PC-9 (cell line): ENCODE measurements at regions not wholly inside any gene's neighbourhood (a gene's known extent, or its start where the extent isn't known, plus 50 kb on each side); places are given as distances from the start of the nearest gene placed in this dataset.

Experiments used
- BruUV-seq: library from RNA; stranded (reverse); fragments of 400-500 nt; replicated peaks from 2 replicates; lab custom pipeline; 2021; lab: Mats Ljungman, UMichigan
- CTCF ChIA-PET: fragments of 300-600 bp; sonication (Branson Sonifier 250); formaldehyde crosslinking; loops from one replicate; lab custom pipeline; 2022; ENCODE audit warnings: antibody characterized with exemption; lab: Charles Lee
- POLR2A ChIA-PET: fragments of 300-600 bp; sonication (Branson Sonifier 250); formaldehyde crosslinking; loops from one replicate; lab custom pipeline; 2022; ENCODE audit warnings: antibody characterized with exemption; ENCODE audit not compliant: unreplicated experiment; lab: Charles Lee
- DNase-seq, 2 experiments: peaks; one replicate each; pipeline versions ENCODE4 v3.0.0 to v3.0.0-alpha.2; 2015 to 2022; ENCODE audit warnings: mixed read lengths in 1 of 2
- H2AFZ ChIP-seq: fragments of 200-600 bp; sonication (generic); 2 replicates; pipeline ENCODE4 v1.8.1; 2017; ENCODE audit warnings: antibody characterized with exemption
- H3F3A ChIP-seq: fragments of 200-600 bp; sonication (generic); 2 replicates; pipeline ENCODE4 v1.8.1; 2017; ENCODE audit warnings: antibody characterized with exemption, mild to moderate bottlenecking, low read depth; ENCODE audit not compliant: insufficient read depth
- H3K27ac ChIP-seq: fragments of 200-600 bp; sonication (generic); 2 replicates; pipeline ENCODE4 v1.6.1; 2016; ENCODE audit warnings: mixed run types
- H3K27me3 ChIP-seq: fragments of 200-600 bp; sonication (generic); 2 replicates; pipeline ENCODE4 v1.6.1; 2016; ENCODE audit warnings: low read depth, mixed run types; ENCODE audit not compliant: insufficient read depth
- H3K36me3 ChIP-seq: fragments of 200-600 bp; sonication (generic); 2 replicates; pipeline ENCODE4 v1.6.1; 2016; ENCODE audit warnings: low read depth, mixed run types
- H3K4me1 ChIP-seq: fragments of 200-600 bp; sonication (generic); replicated peaks from 2 replicates; pipeline ENCODE4 v1.6.1; 2016; ENCODE audit warnings: mixed run types; ENCODE audit not compliant: insufficient read depth
- H3K4me2 ChIP-seq: fragments of 200-600 bp; sonication (generic); 2 replicates; pipeline ENCODE4 v1.6.1; 2017; ENCODE audit warnings: mixed run types
- H3K4me3 ChIP-seq: fragments of 200-600 bp; sonication (generic); 2 replicates; pipeline ENCODE4 v1.6.1; 2016; ENCODE audit warnings: mixed run types
- H3K79me2 ChIP-seq: fragments of 200-600 bp; sonication (generic); 2 replicates; pipeline ENCODE4 v1.6.1; 2017; ENCODE audit warnings: low read depth, mixed run types
- H3K9me2 ChIP-seq: fragments of 200-600 bp; sonication (generic); 2 replicates; pipeline ENCODE4 v1.8.1; 2017; ENCODE audit warnings: mild to moderate bottlenecking; ENCODE audit not compliant: insufficient read depth
- H3K9me3 ChIP-seq: fragments of 200-600 bp; sonication (generic); 2 replicates; pipeline ENCODE4 v1.8.1; 2016; ENCODE audit warnings: low read depth; ENCODE audit not compliant: insufficient read depth
- H4K20me1 ChIP-seq: fragments of 200-600 bp; sonication (generic); 2 replicates; pipeline ENCODE4 v1.8.1; 2017; ENCODE audit not compliant: insufficient read depth
- EZH2 ChIP-seq: fragments of 200-600 bp; sonication (generic); IDR thresholded peaks from 2 replicates; pipeline ENCODE4 v1.8.0; 2017; ENCODE audit warnings: antibody characterized with exemption, low read depth
- intact Hi-C: fragments of 100-400 bp; cut with micrococcal nuclease; formaldehyde crosslinking; loops from one replicate; pipeline ENCODE4 v1.10.0; 2022; ENCODE audit not compliant: unreplicated experiment
- TF ChIP-seq, protein P1 (sequence below): fragments of 200-600 bp; sonication (generic); conservative IDR thresholded peaks from 2 replicates; pipeline ENCODE4 v1.6.1; 2017; ENCODE audit warnings: mixed run types, antibody characterized with exemption, mild to moderate bottlenecking, moderate library complexity

DNA sequence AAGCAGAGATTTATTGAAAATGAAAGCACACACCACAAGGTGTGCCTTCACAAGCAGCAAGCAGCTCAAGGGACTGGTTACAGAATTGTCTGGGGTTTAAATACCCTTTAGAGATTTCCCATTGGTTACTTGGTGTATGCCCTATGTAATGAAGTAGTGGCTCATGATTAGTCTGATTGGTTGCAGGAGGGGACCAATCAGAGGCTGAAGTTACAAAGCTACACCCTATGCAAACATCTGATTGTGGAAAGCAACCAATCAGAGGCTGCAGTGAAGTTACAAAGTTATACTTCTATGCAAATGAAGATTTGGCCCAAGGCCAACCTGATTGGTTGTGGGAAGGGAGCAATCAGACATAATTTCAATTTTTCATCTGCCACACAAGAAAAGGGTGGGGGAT is 119.9 kb downstream of the C9orf152 start:
- Histone ChIP-seq H3K9me2 (no peaks in the 10 kb centered on the region), H2AFZ (no peak overlapping the region), H3K4me1 (peaks cover 34% of the 10 kb centered on the region), H3K36me3 (no peaks in the 10 kb centered on the region), H3K79me2 (peaks cover 71% of the 10 kb centered on the region), H3K27ac (no peak overlapping the region), H3F3A (peaks cover 27% of the 10 kb centered on the region), H3K4me2 (no peak overlapping the region), H3K27me3 (no peaks in the 10 kb centered on the region), H4K20me1 (peaks cover 4% of the 10 kb centered on the region; the same call in 1 of the 2 replicates), H3K9me3 (no peaks in the 10 kb centered on the region), H3K4me3 (no peak overlapping the region)
- ChIA-PET CTCF (interaction anchor here (0.5 to 0.6 kb wide), 3 partner anchors 59 to 352 kb away, joined by 3 to 5 read pairs (median 3); no protein-coding TSS in a partner anchor), POLR2A (interaction anchor here (0.6 kb wide), 1 partner anchor 82 kb away, joined by 19 read pairs; no protein-coding TSS in a partner anchor)
- intact Hi-C loops = no loop called here
- TF ChIP-seq EZH2 = no peak
- TF ChIP-seq, protein P1, sequence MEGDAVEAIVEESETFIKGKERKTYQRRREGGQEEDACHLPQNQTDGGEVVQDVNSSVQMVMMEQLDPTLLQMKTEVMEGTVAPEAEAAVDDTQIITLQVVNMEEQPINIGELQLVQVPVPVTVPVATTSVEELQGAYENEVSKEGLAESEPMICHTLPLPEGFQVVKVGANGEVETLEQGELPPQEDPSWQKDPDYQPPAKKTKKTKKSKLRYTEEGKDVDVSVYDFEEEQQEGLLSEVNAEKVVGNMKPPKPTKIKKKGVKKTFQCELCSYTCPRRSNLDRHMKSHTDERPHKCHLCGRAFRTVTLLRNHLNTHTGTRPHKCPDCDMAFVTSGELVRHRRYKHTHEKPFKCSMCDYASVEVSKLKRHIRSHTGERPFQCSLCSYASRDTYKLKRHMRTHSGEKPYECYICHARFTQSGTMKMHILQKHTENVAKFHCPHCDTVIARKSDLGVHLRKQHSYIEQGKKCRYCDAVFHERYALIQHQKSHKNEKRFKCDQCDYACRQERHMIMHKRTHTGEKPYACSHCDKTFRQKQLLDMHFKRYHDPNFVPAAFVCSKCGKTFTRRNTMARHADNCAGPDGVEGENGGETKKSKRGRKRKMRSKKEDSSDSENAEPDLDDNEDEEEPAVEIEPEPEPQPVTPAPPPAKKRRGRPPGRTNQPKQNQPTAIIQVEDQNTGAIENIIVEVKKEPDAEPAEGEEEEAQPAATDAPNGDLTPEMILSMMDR = no peak
- no TSS peak for BruUV-seq
- no peak for DNase-seq

GRCh38 chr9:110089681-110090370 is 118.1 kb downstream of the C9orf152 start:
- intact Hi-C loops = loop anchor here (1.0 kb wide), 2 partner anchors 43 to 51 kb away; no protein-coding TSS in a partner anchor
- no peaks in the 10 kb centered on the region for H3K27me3 ChIP-seq
- H4K20me1 ChIP-seq = peaks cover 4% of the 10 kb centered on the region; the same call in 1 of the 2 replicates
- peaks cover 27% of the 10 kb centered on the region for H3F3A ChIP-seq
- no peak overlapping the region for H2AFZ ChIP-seq
- peak overlapping the region; percentile 65 for H3K27ac ChIP-seq
- peak overlapping the region; percentile 71 for H3K4me2 ChIP-seq
- ChIA-PET CTCF (no interaction called here), POLR2A (interaction anchor here (0.6 kb wide), 1 partner anchor 464 kb away, joined by 7 read pairs; no protein-coding TSS in a partner anchor)
- peaks cover 72% of the 10 kb centered on the region for H3K79me2 ChIP-seq
- BruUV-seq = no TSS peak
- no peaks in the 10 kb centered on the region for H3K36me3 ChIP-seq
- DNase-seq = peak; percentile 22 to 95
- no peaks in the 10 kb centered on the region for H3K9me2 ChIP-seq
- peaks cover 34% of the 10 kb centered on the region for H3K4me1 ChIP-seq
- peak overlapping the region; percentile 36; the same call in 1 of the 2 replicates for H3K4me3 ChIP-seq
- H3K9me3 ChIP-seq = no peaks in the 10 kb centered on the region
- TF ChIP-seq EZH2 = no peak
- TF ChIP-seq, protein P1 = no peak

GRCh38 chr9:110092792-110093191 is 115.2 kb downstream of the C9orf152 start:
- H3K4me2 ChIP-seq = no peak overlapping the region
- no peaks in the 10 kb centered on the region for H3K27me3 ChIP-seq
- ChIA-PET CTCF (no interaction called here), POLR2A (no interaction called here)
- intact Hi-C loops = no loop called here
- H3K79me2 ChIP-seq = peaks cover 67% of the 10 kb centered on the region
- no TSS peak for BruUV-seq
- TF ChIP-seq EZH2 = no peak
- TF ChIP-seq, protein P1 = no peak
- H3K9me2 ChIP-seq = no peaks in the 10 kb centered on the region
- H2AFZ ChIP-seq = no peak overlapping the region
- no peaks in the 10 kb centered on the region for H3K9me3 ChIP-seq
- no peak overlapping the region for H3K4me3 ChIP-seq
- H3K4me1 ChIP-seq = peaks cover 29% of the 10 kb centered on the region
- no peak for DNase-seq
- peaks cover 4% of the 10 kb centered on the region; the same call in 1 of the 2 replicates for H4K20me1 ChIP-seq
- H3F3A ChIP-seq = peaks cover 27% of the 10 kb centered on the region
- H3K27ac ChIP-seq = no peak overlapping the region
- H3K36me3 ChIP-seq = no peaks in the 10 kb centered on the region
